GM12891 (cell line): ENCODE measurements at regions not wholly inside any gene's neighbourhood (a gene's known extent, or its start where the extent isn't known, plus 50 kb on each side); places are given as distances from the start of the nearest gene placed in this dataset.

ENCODE experiments used
- PAX5 ChIP-seq: IDR thresholded peaks from 2 replicates; pipeline ENCODE4 v1.6.1; 2011; ENCODE audit warnings: low read length, moderate library complexity, mild to moderate bottlenecking; ENCODE audit not compliant: insufficient read depth, severe bottlenecking
- POLR2A ChIP-seq: IDR thresholded peaks from 2 replicates; pipeline ENCODE4 v1.6.1; 2011; ENCODE audit warnings: low read depth, low read length, control low read depth
- POLR2AphosphoS5 ChIP-seq: IDR thresholded peaks from 2 replicates; pipeline ENCODE4 v1.6.1; 2011; ENCODE audit warnings: low read depth, low read length, control low read depth
- POU2F2 ChIP-seq: IDR thresholded peaks from 2 replicates; pipeline ENCODE4 v1.6.1; 2011; ENCODE audit warnings: low read depth, mild to moderate bottlenecking, control low read depth, low read length, moderate library complexity
- SPI1 ChIP-seq: IDR thresholded peaks from 2 replicates; pipeline ENCODE4 v1.6.1; 2011; ENCODE audit warnings: low read depth, low read length, control low read depth
- TAF1 ChIP-seq: IDR thresholded peaks from 2 replicates; pipeline ENCODE4 v1.6.1; 2011; ENCODE audit warnings: low read depth, low read length, control low read depth

DNA sequence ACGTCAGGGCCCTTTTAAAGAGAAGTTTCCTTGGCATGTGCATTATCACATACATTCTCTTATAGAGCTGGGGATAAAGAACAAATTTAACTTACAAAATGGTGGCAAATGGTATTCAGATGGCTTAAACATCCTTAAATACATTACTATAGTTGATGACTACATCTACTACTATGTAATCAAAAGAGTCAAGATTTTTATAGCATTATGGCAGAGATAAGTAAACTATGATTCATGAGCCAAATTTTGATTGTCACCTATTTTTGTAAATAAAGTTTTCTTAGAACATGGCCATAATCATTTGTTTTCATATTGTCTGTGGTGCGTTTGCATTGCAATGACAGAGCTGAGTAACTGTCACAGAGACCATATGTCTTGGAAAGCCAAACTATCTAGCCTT lies 1188.6 kb upstream of the TENM4 start:
- TF ChIP-seq POLR2A = no peak
- no peak for TF ChIP-seq POLR2AphosphoS5
- TF ChIP-seq SPI1 = no peak
- no peak for TF ChIP-seq TAF1
- TF ChIP-seq PAX5 = no peak
- TF ChIP-seq POU2F2 = no peak
